CD14-positive monocyte (primary cell): ENCODE measurements at regions not wholly inside any gene's neighbourhood (a gene's known extent, or its start where the extent isn't known, plus 50 kb on each side); places are given as distances from the start of the nearest gene placed in this dataset.

Experiments
- DNase-seq, 3 donors: peaks; one replicate each; pipeline ENCODE4 v3.0.0-alpha.2; 2011 to 2022
- H2AFZ ChIP-seq: 2 replicates; pipeline ENCODE4 v1.6.0; 2012; ENCODE audit warnings: mild to moderate bottlenecking, low read depth, low read length, inconsistent platforms; ENCODE audit not compliant: insufficient read depth, poor library complexity, severe bottlenecking
- H3K27ac ChIP-seq, 2 donors: 1 replicate in 1 of 2; 2 replicates in 1 of 2; pipeline ENCODE4 v1.5.1; 2012 to 2013; ENCODE audit warnings: low read length in 2 of 2, control low read depth in 1 of 2, inconsistent platforms in 1 of 2, low read depth in 1 of 2, mild to moderate bottlenecking in 1 of 2
- H3K27me3 ChIP-seq, 2 donors: one replicate each; pipeline versions ENCODE4 v1.6.0 to v1.6.1; 2011 to 2013; ENCODE audit warnings: low read length in 2 of 2; ENCODE audit not compliant: control insufficient read depth in 2 of 2, insufficient read depth in 2 of 2
- H3K36me3 ChIP-seq, 2 donors: replicated peaks in 1 of 2; 1 replicate in 1 of 2; 2 replicates in 1 of 2; pipeline versions ENCODE4 v1.5.1 to v1.6.1; 2012 to 2013; ENCODE audit warnings: low read length in 2 of 2, control low read depth in 1 of 2, inconsistent platforms in 1 of 2, mild to moderate bottlenecking in 1 of 2; ENCODE audit not compliant: insufficient read depth in 2 of 2, control insufficient read depth in 1 of 2
- H3K4me1 ChIP-seq, 2 donors: 1 replicate in 1 of 2; 2 replicates in 1 of 2; pipeline versions ENCODE4 v1.5.1 to v1.6.1; 2012 to 2013; ENCODE audit warnings: low read length in 2 of 2, control low read depth in 1 of 2, inconsistent platforms in 1 of 2, mild to moderate bottlenecking in 1 of 2, moderate library complexity in 1 of 2; ENCODE audit not compliant: insufficient read depth in 2 of 2, control insufficient read depth in 1 of 2
- H3K4me2 ChIP-seq: replicated peaks from 2 replicates; pipeline ENCODE3; 2012; ENCODE audit warnings: low read length, moderate library complexity, mild to moderate bottlenecking; ENCODE audit not compliant: poor library complexity, severe bottlenecking; ENCODE audit errors: extremely low read depth
- H3K4me3 ChIP-seq, 3 experiments: fragments of 200-600 bp in 1 of 3; sonication (generic) in 1 of 3; replicated peaks in 1 of 3; 1 replicate in 2 of 3; 2 replicates in 1 of 3; pipeline ENCODE4 v1.5.1; 2011 to 2013; ENCODE audit warnings: low read length in 3 of 3, mild to moderate bottlenecking in 3 of 3, control low read depth in 2 of 3, low read depth in 2 of 3, inconsistent platforms in 1 of 3, moderate library complexity in 1 of 3
- H3K79me2 ChIP-seq: 2 replicates; pipeline ENCODE4 v1.6.0; 2012; ENCODE audit warnings: mild to moderate bottlenecking, control low read depth, inconsistent platforms, low read length, moderate library complexity; ENCODE audit not compliant: insufficient read depth
- H3K9ac ChIP-seq: 2 replicates; pipeline ENCODE4 v1.6.0; 2017; ENCODE audit warnings: low read length, mild to moderate bottlenecking; ENCODE audit not compliant: insufficient read depth, poor library complexity, severe bottlenecking
- H3K9me3 ChIP-seq, 2 donors: replicated peaks in 1 of 2; 1 replicate in 1 of 2; 2 replicates in 1 of 2; pipeline versions ENCODE4 v1.5.1 to v1.6.1; 2012 to 2013; ENCODE audit warnings: low read length in 2 of 2, control low read depth in 1 of 2; ENCODE audit not compliant: control insufficient read depth in 1 of 2, insufficient read depth in 1 of 2
- H4K20me1 ChIP-seq: 2 replicates; pipeline ENCODE4 v1.6.0; 2012; ENCODE audit warnings: mild to moderate bottlenecking, low read length, control low read depth, moderate library complexity; ENCODE audit not compliant: insufficient read depth
- H3K27ac Mint-ChIP-seq, 7 donors: one replicate each; pipeline ENCODE4 v1.8.0; 2020; ENCODE audit warnings: mild to moderate bottlenecking in 7 of 7, mixed read lengths in 7 of 7, moderate library complexity in 6 of 7, inconsistent platforms in 2 of 7
- H3K27me3 Mint-ChIP-seq, 3 donors: one replicate each; pipeline ENCODE4 v1.8.0; 2021 to 2022; ENCODE audit warnings: low read depth in 3 of 3, mild to moderate bottlenecking in 3 of 3, mixed read lengths in 3 of 3, moderate library complexity in 3 of 3, inconsistent platforms in 1 of 3
- H3K36me3 Mint-ChIP-seq, 2 donors: one replicate each; pipeline ENCODE4 v1.8.0; 2020; ENCODE audit warnings: mixed read lengths in 2 of 2, inconsistent platforms in 1 of 2, mild to moderate bottlenecking in 1 of 2
- H3K4me1 Mint-ChIP-seq: one replicate; pipeline ENCODE4 v1.8.0; 2020; ENCODE audit warnings: mild to moderate bottlenecking, mixed read lengths
- H3K4me3 Mint-ChIP-seq, 2 donors: one replicate each; pipeline ENCODE4 v1.8.0; 2020; ENCODE audit warnings: mild to moderate bottlenecking in 2 of 2, mixed read lengths in 2 of 2, moderate library complexity in 1 of 2
- H3K9me3 Mint-ChIP-seq, 7 donors: one replicate each; pipeline ENCODE4 v1.8.0; 2020 to 2022; ENCODE audit warnings: mixed read lengths in 7 of 7, mild to moderate bottlenecking in 6 of 7, moderate library complexity in 6 of 7, inconsistent platforms in 2 of 7
- CTCF ChIP-seq: fragments of 200-600 bp; IDR thresholded peaks from one replicate; pipeline ENCODE4 v1.8.0; 2022; ENCODE audit warnings: antibody characterized with exemption, mild to moderate bottlenecking
- WGBS: methylation state at CpG from one replicate; pipeline ENCODE4 v1.1.5; 2013; ENCODE audit warnings: missing lambda C conversion rate; ENCODE audit not compliant: insufficient coverage; 5-methylcytosine and 5-hydroxymethylcytosine counted together
- intact Hi-C, 2 donors: fragments of 100-400 bp; cut with micrococcal nuclease; formaldehyde crosslinking; loops; one replicate each; pipeline versions ENCODE4 v1.15.0 to v1.15.1; 2023

DNA sequence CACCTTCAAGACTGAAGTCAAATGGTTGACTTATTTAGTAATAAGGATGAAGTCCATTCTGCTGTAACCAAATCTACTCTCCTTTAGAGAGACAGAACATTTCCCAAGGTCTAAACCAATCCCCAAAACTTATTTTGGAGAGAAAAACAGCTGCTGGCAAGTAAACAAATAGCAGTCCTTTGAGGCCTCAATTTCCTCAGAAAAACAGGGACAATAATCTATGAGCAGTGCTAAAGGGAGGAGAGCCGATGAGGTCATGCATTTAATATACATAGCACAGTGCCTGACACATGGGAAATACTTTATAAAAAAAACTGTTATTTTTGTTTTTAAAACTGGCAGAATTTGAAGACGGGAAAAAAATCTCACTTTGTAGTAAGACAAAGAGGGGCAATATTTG is 526.0 kb downstream of the EPM2A start:
- Mint-ChIP-seq H3K4me1 (no peaks in the 10 kb centered on the region), H3K36me3 (no peaks in the 10 kb centered on the region), H3K4me3 (no peak overlapping the region), H3K27me3 (peaks cover 0 to 1% (median 0%) of the 10 kb centered on the region in 3 donors), H3K9me3 (no peaks in the 10 kb centered on the region), H3K27ac (no peak overlapping the region)
- no peaks in the 10 kb centered on the region for H3K36me3 ChIP-seq
- no peak overlapping the region for H3K9ac ChIP-seq
- no peak for DNase-seq
- no peak overlapping the region for H3K4me2 ChIP-seq
- H3K79me2 ChIP-seq, result no peaks in the 10 kb centered on the region
- intact Hi-C loops, result no loop called here
- no peaks in the 10 kb centered on the region for H4K20me1 ChIP-seq
- H3K4me3 ChIP-seq, result no peak overlapping the region
- WGBS, result no CpG with 5 or more reads among the region's 2 CpGs
- no peaks in the 10 kb centered on the region for H3K9me3 ChIP-seq
- H2AFZ ChIP-seq, result no peak overlapping the region
- H3K27ac ChIP-seq, result no peak overlapping the region
- no peaks in the 10 kb centered on the region for H3K27me3 ChIP-seq
- no peak for TF ChIP-seq CTCF
- H3K4me1 ChIP-seq, result no peaks in the 10 kb centered on the region

DNA sequence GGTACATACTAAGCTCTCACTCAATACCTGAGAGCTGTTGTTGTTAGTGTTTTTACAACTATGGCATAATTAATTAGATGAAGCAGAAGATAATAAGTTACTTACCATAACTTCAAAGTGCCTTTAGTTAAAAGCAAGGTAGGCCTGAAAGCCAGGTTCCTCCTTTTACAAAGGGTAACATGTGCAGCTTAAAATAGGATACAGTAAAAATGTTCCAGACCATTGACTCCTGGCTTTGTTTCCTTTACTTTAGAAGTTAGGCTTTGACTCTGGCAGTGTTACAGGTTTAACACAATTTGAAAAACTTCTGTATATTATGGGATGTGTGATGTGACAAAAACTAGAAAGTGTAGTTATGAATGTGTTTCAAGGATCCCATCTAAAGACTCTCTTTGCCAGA is 522.5 kb downstream of the EPM2A start:
- TF ChIP-seq CTCF, result no peak
- no peaks in the 10 kb centered on the region for H3K9me3 ChIP-seq
- H3K27ac Mint-ChIP-seq, result no peak overlapping the region
- H3K4me3 Mint-ChIP-seq, result no peak overlapping the region
- H3K4me3 ChIP-seq, result no peak overlapping the region
- H3K9me3 Mint-ChIP-seq, result no peaks in the 10 kb centered on the region
- no peaks in the 10 kb centered on the region for H3K79me2 ChIP-seq
- H3K27ac ChIP-seq, result no peak overlapping the region
- H3K27me3 Mint-ChIP-seq, result peaks cover 1 to 2% (median 1%) of the 10 kb centered on the region in 3 donors
- no peaks in the 10 kb centered on the region for H3K36me3 Mint-ChIP-seq
- H3K4me1 Mint-ChIP-seq, result no peaks in the 10 kb centered on the region
- H3K27me3 ChIP-seq, result no peaks in the 10 kb centered on the region
- H3K4me1 ChIP-seq, result no peaks in the 10 kb centered on the region
- no peak overlapping the region for H3K4me2 ChIP-seq
- no peaks in the 10 kb centered on the region for H4K20me1 ChIP-seq
- H3K9ac ChIP-seq, result no peak overlapping the region
- no peak for DNase-seq
- H2AFZ ChIP-seq, result no peak overlapping the region
- H3K36me3 ChIP-seq, result no peaks in the 10 kb centered on the region
- intact Hi-C loops, result loop anchor here in 1 of 2 donors (5.0 kb wide), 1 partner anchor 631 kb away; no protein-coding TSS in a partner anchor
